ENCODE measurements at regions not wholly inside any gene's neighbourhood (a gene's known extent, or its start where the extent isn't known, plus 50 kb on each side); places are given as distances from the start of the nearest gene placed in this dataset.
"Not testable (repeated sequence)": the region's sequence is repeated elsewhere in the genome, so short reads cannot be mapped to it uniquely, and the experiment has no call there.

DNA sequence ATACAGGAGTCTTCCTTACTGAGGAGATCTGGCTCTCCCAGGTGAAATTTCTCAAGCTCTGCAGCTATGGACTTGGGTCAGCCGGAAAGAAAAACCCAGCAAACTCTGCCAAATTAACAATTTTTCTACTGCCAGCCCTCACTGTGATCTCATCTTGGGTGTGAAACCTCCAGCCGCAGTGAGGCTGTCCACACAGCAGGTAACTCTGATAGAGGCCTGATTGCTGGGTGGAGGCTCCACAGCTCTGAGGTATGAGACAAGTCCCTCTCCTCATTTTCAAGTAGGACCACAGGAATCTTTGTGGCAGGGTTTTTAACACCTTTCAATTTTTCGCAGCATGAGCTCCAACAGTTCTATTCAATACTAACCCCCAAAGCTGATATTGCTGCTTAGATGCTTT lies 430.6 kb upstream of the RAB6C start:
- TF ChIP-seq POLR2A (IDR thresholded peaks at IDR 0.05) = no peak
- TF ChIP-seq, protein P1, sequence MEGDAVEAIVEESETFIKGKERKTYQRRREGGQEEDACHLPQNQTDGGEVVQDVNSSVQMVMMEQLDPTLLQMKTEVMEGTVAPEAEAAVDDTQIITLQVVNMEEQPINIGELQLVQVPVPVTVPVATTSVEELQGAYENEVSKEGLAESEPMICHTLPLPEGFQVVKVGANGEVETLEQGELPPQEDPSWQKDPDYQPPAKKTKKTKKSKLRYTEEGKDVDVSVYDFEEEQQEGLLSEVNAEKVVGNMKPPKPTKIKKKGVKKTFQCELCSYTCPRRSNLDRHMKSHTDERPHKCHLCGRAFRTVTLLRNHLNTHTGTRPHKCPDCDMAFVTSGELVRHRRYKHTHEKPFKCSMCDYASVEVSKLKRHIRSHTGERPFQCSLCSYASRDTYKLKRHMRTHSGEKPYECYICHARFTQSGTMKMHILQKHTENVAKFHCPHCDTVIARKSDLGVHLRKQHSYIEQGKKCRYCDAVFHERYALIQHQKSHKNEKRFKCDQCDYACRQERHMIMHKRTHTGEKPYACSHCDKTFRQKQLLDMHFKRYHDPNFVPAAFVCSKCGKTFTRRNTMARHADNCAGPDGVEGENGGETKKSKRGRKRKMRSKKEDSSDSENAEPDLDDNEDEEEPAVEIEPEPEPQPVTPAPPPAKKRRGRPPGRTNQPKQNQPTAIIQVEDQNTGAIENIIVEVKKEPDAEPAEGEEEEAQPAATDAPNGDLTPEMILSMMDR (IDR thresholded peaks at IDR 0.05) = no peak
- H3K4me3 ChIP-seq (ENCODE audit: low read depth, poor library complexity, severe bottlenecking) = no peak overlapping the region
- WGBS, 2 donors = 79 to 91% methylated on average over 3 of the region's 3 CpGs
- intact Hi-C loops (cut with DNase I; ENCODE audit: low total_unique reads) = no loop called here
- no peak for DNase-seq (ENCODE audit: low spot score in 2 of 2)

DNA sequence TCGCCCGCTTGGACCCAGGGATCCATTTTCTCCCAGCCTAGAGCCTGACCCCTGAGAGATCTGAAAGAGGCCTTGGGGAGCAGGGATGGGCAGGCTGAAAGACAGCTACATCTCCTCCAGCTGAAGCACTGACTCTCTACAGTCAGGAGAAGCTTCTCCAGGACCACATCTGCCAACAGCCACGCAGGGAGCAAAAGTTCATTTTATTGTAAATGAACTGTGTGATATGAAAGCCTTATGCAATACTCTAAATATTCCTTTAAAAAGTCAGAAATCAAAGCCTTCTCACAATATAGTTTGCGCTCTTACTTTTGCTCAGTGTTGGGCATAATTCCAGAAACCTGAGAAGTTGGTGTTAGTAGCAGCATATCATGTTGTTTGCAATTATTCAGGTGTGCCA lies 428.9 kb upstream of the RAB6C start:
- intact Hi-C loops (cut with DNase I; ENCODE audit: low total_unique reads) = no loop called here
- TF ChIP-seq, protein P1 (IDR thresholded peaks at IDR 0.05) = no peak
- no peak for TF ChIP-seq POLR2A (IDR thresholded peaks at IDR 0.05)
- no peak for DNase-seq (ENCODE audit: low spot score in 2 of 2)
- 85 to 87% methylated on average over 4 of the region's 4 CpGs for WGBS, 2 donors
- H3K4me3 ChIP-seq (ENCODE audit: low read depth, poor library complexity, severe bottlenecking) = no peak overlapping the region

DNA sequence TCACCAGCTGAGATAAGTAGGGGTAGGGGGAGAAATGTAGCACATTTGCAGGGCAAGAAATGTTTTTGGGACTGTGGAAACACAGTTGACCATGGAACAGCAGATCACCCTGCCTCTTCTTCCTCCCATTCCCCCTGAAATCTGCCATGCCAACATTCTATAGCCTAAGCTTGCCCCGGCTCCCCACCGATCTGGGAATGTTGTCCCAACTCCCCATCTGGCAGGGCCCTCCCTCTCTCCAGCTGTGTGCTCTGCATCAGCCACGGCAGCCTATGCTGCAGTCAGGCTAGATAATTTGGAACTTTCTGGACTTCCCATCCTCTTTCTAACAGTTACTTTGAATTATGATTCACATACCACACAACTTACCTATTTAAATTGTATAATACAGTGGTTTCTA lies 425.1 kb upstream of the RAB6C start:
- no peak overlapping the region for H3K4me3 ChIP-seq (ENCODE audit: low read depth, poor library complexity, severe bottlenecking)
- 42 to 43% methylated on average over 3 of the region's 3 CpGs for WGBS, 2 donors
- intact Hi-C loops (cut with DNase I; ENCODE audit: low total_unique reads) = no loop called here
- TF ChIP-seq, protein P1 (IDR thresholded peaks at IDR 0.05) = no peak
- no peak for TF ChIP-seq POLR2A (IDR thresholded peaks at IDR 0.05)
- DNase-seq (ENCODE audit: low spot score in 2 of 2) = no peak

DNA sequence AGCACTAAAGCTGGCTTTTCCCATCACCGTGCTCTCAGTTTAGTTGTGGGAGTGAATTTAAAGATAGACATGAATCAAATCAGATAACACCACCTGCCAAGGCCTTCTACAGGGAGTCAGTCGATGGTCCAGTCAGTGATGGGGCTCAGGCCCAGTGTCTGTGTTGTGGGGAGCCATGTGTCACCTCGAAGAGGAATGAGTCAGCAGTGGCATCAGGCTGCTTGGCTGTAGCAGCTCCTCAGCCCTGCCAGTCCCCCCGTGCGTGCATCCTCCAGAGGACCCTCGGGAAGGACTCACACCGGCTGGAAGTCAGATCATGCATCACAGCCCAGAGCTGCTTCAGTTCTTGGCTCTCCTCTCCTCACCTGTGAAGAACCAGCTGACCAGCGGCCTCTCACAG lies 420.4 kb upstream of the RAB6C start:
- intact Hi-C loops (cut with DNase I; ENCODE audit: low total_unique reads) = no loop called here
- TF ChIP-seq, protein P1 (IDR thresholded peaks at IDR 0.05) = no peak
- TF ChIP-seq POLR2A (IDR thresholded peaks at IDR 0.05) = no peak
- WGBS, 2 donors = 87 to 89% methylated on average over 6 to 8 of the region's 8 CpGs
- no peak overlapping the region for H3K4me3 ChIP-seq (ENCODE audit: low read depth, poor library complexity, severe bottlenecking)
- DNase-seq (ENCODE audit: low spot score in 2 of 2) = no peak

DNA sequence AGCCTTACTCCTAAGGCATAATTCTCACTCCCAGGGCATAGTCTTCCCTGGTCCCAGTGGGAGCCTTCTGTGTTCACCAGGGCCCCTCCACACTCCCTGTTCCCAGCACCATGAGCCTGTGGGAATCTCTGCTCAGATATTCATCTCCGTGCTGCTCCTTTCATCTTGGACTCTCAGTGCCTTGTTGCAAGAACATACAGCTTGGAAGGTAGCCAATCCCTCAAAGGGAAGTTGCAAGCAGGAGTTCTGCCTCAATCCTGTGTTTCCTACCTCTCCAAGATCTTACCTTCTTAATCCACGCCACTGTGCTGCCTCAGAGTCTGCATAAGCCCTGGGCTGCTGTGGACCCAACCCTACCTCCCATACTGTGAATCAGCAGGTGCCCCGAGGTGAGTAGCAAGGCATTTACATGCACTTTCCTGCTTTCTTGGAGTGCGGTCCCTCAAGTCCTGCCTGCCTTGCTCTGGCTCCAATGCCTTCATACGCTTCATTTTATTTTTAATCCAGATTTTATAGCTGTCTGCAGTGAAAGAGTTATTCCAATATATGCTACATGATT lies 413.8 kb upstream of the RAB6C start:
- DNase-seq (ENCODE audit: low spot score in 2 of 2) = no peak
- H3K4me3 ChIP-seq (ENCODE audit: low read depth, poor library complexity, severe bottlenecking) = no peak overlapping the region
- WGBS, 2 donors = 24 to 33% methylated on average over 5 of the region's 5 CpGs
- intact Hi-C loops (cut with DNase I; ENCODE audit: low total_unique reads) = no loop called here
- no peak for TF ChIP-seq POLR2A (IDR thresholded peaks at IDR 0.05)
- TF ChIP-seq, protein P1 (IDR thresholded peaks at IDR 0.05) = no peak

DNA sequence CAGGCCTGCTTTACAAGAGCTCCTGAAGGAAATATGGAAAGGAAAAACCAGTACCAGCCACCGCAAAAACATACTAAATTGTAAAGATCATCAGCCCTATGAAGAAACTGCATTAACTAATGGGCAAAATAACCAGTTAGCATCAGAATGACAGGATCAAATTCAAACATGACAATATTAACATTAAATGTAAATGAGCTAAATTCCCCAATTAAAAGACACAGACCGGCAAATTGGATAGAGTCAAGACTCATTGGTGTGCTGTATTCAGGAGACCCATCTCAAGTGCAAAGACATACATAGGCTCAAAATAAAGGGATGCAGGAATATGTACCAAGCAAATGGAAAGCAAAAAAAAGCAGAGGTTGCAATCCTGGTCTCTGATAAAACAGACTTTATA lies 408.7 kb upstream of the RAB6C start:
- 99 to 100% methylated on average over 2 of the region's 2 CpGs for WGBS, 2 donors
- DNase-seq (ENCODE audit: low spot score in 2 of 2); intact Hi-C loops (cut with DNase I; ENCODE audit: low total_unique reads); H3K4me3 ChIP-seq (ENCODE audit: low read depth, poor library complexity, severe bottlenecking): not testable (repeated sequence)

All from lower leg skin (tissue), 4 donors.